HG02938 (cell line): ENCODE measurements at regions not wholly inside any gene's neighbourhood (a gene's known extent, or its start where the extent isn't known, plus 50 kb on each side); places are given as distances from the start of the nearest gene placed in this dataset.

Experiments
- ATAC-seq: cut with Tn5 transposase; IDR thresholded peaks from one replicate; pipeline ENCODE4 v1.9.1; 2021; ENCODE audit warnings: mild to moderate bottlenecking, moderate library complexity; ENCODE audit not compliant: unreplicated experiment

GRCh38 chr1:209377995-209378394, 205.5 kb upstream of the CAMK1G start:
- no peak for ATAC-seq

- no peak for ATAC-seq
Measured at GRCh38 chr1:209379280-209379679, 204.2 kb upstream of the CAMK1G start.

- ATAC-seq: no peak
Measured at GRCh38 chr1:209380420-209380819, 203.1 kb upstream of the CAMK1G start.

GRCh38 chr1:209382231-209383100, 201.0 kb upstream of the CAMK1G start:
- ATAC-seq: no peak

- no peak for ATAC-seq
Measured at GRCh38 chr1:209383422-209383821, 200.1 kb upstream of the CAMK1G start.

GRCh38 chr1:209383907-209384709, 199.4 kb upstream of the CAMK1G start:
- no peak for ATAC-seq

GRCh38 chr1:209384710-209385550, 198.6 kb upstream of the CAMK1G start:
- ATAC-seq: no peak

GRCh38 chr1:209386156-209386555, 197.4 kb upstream of the CAMK1G start:
- ATAC-seq: no peak

- ATAC-seq: no peak
Measured at GRCh38 chr1:209387271-209387968, 196.1 kb upstream of the CAMK1G start.

- ATAC-seq: no peak
Measured at GRCh38 chr1:209387969-209388329, 195.6 kb upstream of the CAMK1G start.

GRCh38 chr1:209388358-209388757, 195.2 kb upstream of the CAMK1G start:
- no peak for ATAC-seq

- ATAC-seq: no peak
Measured at GRCh38 chr1:209389258-209389657, 194.3 kb upstream of the CAMK1G start.

- ATAC-seq: no peak
Measured at GRCh38 chr1:209389975-209390374, 193.5 kb upstream of the CAMK1G start.

GRCh38 chr1:209390764-209391163, 192.8 kb upstream of the CAMK1G start:
- no peak for ATAC-seq

- no peak for ATAC-seq
Measured at GRCh38 chr1:209391792-209392191, 191.7 kb upstream of the CAMK1G start.

- no peak for ATAC-seq
Measured at GRCh38 chr1:209395169-209395568, 188.3 kb upstream of the CAMK1G start.

- ATAC-seq: no peak
Measured at GRCh38 chr1:209397371-209397770, 186.1 kb upstream of the CAMK1G start.

- no peak for ATAC-seq
Measured at GRCh38 chr1:209397910-209398309, 185.6 kb upstream of the CAMK1G start.

GRCh38 chr1:209398313-209398991, 185.1 kb upstream of the CAMK1G start:
- ATAC-seq: no peak

GRCh38 chr1:209399800-209400199, 183.7 kb upstream of the CAMK1G start:
- no peak for ATAC-seq
